A673 (cell line): ENCODE measurements at regions not wholly inside any gene's neighbourhood (a gene's known extent, or its start where the extent isn't known, plus 50 kb on each side); places are given as distances from the start of the nearest gene placed in this dataset.

ENCODE experiments used
- EZH2 ChIP-seq: fragments of 200-600 bp; sonication (generic); IDR thresholded peaks from 2 replicates; pipeline ENCODE4 v1.6.1; 2017; ENCODE audit warnings: borderline replicate concordance, low read depth, mild to moderate bottlenecking, mixed read lengths, antibody characterized with exemption, low read length; ENCODE audit not compliant: poor library complexity, severe bottlenecking
- TF ChIP-seq, protein P1 (sequence below): fragments of 300-800, 200-600 bp; sonication (generic); conservative IDR thresholded peaks from 2 replicates; pipeline ENCODE4 v1.5.1; 2017; ENCODE audit warnings: low read depth, mild to moderate bottlenecking, antibody characterized with exemption, low read length, moderate library complexity, mixed read lengths

DNA sequence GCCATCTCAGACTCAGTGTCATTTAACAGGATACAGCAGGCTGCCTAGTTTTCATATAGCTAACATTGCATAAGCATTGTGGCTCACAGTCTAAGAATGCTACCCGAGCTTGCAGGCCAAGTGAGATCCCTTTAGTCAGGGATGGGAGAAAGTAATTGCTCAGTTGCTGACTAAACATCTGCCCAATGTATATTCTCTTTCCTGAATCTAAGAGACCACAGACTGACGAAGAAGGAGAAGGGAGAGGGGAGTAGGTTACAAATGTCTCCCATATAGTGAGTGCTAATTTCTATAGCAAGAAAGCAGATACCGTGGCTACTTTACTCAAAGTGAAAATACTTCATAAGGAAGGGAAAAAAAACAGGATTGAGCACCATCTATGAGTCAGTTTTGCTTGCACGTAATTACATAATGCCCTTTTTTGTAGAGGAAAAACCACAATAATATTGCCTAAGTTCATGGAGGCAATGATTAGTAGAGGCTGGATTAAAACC is 453.9 kb downstream of the COG6 start:
- TF ChIP-seq, protein P1, sequence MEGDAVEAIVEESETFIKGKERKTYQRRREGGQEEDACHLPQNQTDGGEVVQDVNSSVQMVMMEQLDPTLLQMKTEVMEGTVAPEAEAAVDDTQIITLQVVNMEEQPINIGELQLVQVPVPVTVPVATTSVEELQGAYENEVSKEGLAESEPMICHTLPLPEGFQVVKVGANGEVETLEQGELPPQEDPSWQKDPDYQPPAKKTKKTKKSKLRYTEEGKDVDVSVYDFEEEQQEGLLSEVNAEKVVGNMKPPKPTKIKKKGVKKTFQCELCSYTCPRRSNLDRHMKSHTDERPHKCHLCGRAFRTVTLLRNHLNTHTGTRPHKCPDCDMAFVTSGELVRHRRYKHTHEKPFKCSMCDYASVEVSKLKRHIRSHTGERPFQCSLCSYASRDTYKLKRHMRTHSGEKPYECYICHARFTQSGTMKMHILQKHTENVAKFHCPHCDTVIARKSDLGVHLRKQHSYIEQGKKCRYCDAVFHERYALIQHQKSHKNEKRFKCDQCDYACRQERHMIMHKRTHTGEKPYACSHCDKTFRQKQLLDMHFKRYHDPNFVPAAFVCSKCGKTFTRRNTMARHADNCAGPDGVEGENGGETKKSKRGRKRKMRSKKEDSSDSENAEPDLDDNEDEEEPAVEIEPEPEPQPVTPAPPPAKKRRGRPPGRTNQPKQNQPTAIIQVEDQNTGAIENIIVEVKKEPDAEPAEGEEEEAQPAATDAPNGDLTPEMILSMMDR: no peak
- no peak for TF ChIP-seq EZH2
